Lower leg skin (tissue), 3 donors: ENCODE measurements at regions not wholly inside any gene's neighbourhood (a gene's known extent, or its start where the extent isn't known, plus 50 kb on each side); places are given as distances from the start of the nearest gene placed in this dataset.

ENCODE experiments used
- CTCF ChIP-seq, 3 donors: fragments of 450-650 bp; IDR thresholded peaks; one replicate each; pipeline ENCODE4 v1.5.1; 2016; ENCODE audit warnings: antibody characterized with exemption in 3 of 3, mild to moderate bottlenecking in 3 of 3, moderate library complexity in 2 of 3
- POLR2A ChIP-seq, 2 donors: fragments of 450-650 bp; IDR thresholded peaks; one replicate each; pipeline ENCODE4 v1.6.1; 2016 to 2017; ENCODE audit warnings: antibody characterized with exemption in 2 of 2, mild to moderate bottlenecking in 1 of 2, moderate library complexity in 1 of 2

DNA sequence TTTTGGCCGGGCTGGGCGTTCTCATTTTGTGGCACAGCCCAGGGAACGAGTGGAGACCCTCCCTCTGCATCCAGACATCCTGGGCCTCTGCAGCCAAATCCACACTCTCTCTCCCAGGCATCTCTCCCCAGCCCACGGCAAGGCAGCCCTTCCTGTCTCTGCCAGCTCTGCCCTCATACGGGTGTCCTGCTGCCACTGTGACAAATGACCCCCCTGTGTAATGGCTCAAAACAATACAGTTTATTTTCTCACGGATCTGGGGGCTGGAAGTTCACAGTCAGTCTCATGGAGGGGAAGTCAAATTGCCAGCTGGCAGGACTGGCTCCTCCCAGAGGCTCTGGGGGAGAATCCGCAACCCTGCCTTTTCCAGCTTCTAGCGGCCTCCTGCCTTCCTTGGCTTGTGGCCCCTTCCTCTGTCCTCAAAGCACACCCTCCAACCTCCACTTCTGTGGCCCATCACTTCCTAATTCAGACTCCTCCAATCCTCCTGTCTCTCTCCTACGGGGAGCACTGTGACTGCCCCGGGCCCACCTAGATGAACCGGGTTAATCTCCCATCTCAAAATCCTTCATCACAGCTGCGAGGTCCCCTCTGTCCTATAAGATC is 70.2 kb upstream of the COL5A1 start:
- no peak for TF ChIP-seq POLR2A (IDR thresholded peaks at IDR 0.05)
- no peak for TF ChIP-seq CTCF (IDR thresholded peaks at IDR 0.05)
